Tibial nerve (tissue), 4 donors: ENCODE measurements at regions not wholly inside any gene's neighbourhood (a gene's known extent, or its start where the extent isn't known, plus 50 kb on each side); places are given as distances from the start of the nearest gene placed in this dataset.
A peak's percentile ranks its signal among the peaks of the same experiment; 100 is the strongest.
"Not testable (repeated sequence)": the region's sequence is repeated elsewhere in the genome, so short reads cannot be mapped to it uniquely, and the experiment has no call there.

Experiments
- DNase-seq, 2 donors: peaks; one replicate each; pipeline ENCODE4 v3.0.0-alpha.2; 2019; ENCODE audit warnings: low spot score in 2 of 2
- H3K27ac ChIP-seq, 4 donors: fragments of 200-600 bp; sonication (generic) in 3 of 4; one replicate each; pipeline ENCODE4 v1.5.1; 2017 to 2019; ENCODE audit warnings: mild to moderate bottlenecking in 1 of 4
- H3K27me3 ChIP-seq, 2 donors: fragments of 200-600 bp; sonication (generic) in 1 of 2; one replicate each; pipeline versions ENCODE4 v1.5.1 to v1.6.0; 2017 to 2019
- H3K36me3 ChIP-seq, 3 donors: fragments of 200-600 bp; sonication (generic); one replicate each; pipeline ENCODE4 v1.5.1; 2018 to 2019
- H3K4me1 ChIP-seq, 4 donors: fragments of 200-600 bp; sonication (generic) in 3 of 4; one replicate each; pipeline ENCODE4 v1.5.1; 2017 to 2019
- H3K4me3 ChIP-seq, 4 donors: fragments of 200-600 bp; sonication (generic) in 3 of 4; one replicate each; pipeline ENCODE4 v1.5.1; 2017 to 2019; ENCODE audit warnings: mild to moderate bottlenecking in 1 of 4, moderate library complexity in 1 of 4
- H3K9me3 ChIP-seq, 4 donors: fragments of 200-600 bp; sonication (generic) in 3 of 4; one replicate each; pipeline ENCODE4 v1.5.1; 2017 to 2019
- POLR2A ChIP-seq, 2 donors: fragments of 450-650 bp; IDR thresholded peaks; one replicate each; pipeline ENCODE4 v1.6.1; 2017; ENCODE audit warnings: antibody characterized with exemption in 2 of 2, mild to moderate bottlenecking in 2 of 2, moderate library complexity in 2 of 2
- WGBS, 2 donors: methylation state at CpG; one replicate each; pipeline ENCODE4 v1.1.5; 2018; 5-methylcytosine and 5-hydroxymethylcytosine counted together

DNA sequence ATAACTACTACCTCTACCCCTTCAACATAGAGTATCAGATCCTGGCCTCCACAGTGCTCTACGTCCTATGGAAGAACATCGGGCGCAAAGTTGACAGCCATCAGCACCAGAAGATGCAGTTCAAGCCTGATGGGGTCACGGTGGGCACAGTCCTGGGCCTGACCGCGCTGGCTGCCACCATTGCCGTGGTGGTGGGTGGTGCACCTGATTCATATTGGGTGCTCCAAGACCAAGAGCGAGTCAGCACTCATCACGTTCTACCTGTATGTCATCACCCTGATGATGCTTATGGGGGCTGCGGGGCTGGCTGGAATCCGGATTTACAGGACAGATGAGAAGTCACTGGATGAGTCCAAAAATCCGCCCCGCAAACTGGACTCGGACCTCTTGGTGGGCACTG is 846.4 kb downstream of the RPIA start:
- DNase-seq, H3K36me3 ChIP-seq, H3K9me3 ChIP-seq, H3K4me1 ChIP-seq, H3K27ac ChIP-seq, H3K4me3 ChIP-seq, H3K27me3 ChIP-seq: not testable (repeated sequence)
- no CpG with 5 or more reads among the region's 14 CpGs for WGBS, 2 donors

DNA sequence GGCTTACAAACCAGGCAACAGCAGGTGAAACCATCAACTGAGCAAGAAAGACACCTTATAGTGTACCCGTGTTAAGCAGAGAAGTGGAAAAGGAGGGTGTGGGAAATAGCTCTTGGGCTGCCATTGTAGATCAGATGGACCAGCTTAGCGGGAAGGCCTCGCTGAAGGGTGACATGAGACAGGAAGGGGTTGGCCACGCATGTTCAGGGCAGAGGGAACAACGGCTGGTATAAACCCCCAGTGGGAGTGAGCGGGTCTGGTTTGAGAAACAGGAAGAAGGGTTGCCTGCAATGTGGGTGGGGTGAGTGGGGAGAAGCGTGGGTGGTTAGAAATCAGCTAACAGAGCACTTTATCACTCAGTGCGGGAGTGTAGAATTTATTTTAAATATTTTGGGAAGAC is 852.6 kb downstream of the RPIA start:
- not testable (repeated sequence) for H3K4me3 ChIP-seq, H3K36me3 ChIP-seq, H3K27ac ChIP-seq, H3K9me3 ChIP-seq, DNase-seq, H3K27me3 ChIP-seq, H3K4me1 ChIP-seq
- 71 to 89% methylated on average over 6 of the region's 8 CpGs for WGBS, 2 donors

DNA sequence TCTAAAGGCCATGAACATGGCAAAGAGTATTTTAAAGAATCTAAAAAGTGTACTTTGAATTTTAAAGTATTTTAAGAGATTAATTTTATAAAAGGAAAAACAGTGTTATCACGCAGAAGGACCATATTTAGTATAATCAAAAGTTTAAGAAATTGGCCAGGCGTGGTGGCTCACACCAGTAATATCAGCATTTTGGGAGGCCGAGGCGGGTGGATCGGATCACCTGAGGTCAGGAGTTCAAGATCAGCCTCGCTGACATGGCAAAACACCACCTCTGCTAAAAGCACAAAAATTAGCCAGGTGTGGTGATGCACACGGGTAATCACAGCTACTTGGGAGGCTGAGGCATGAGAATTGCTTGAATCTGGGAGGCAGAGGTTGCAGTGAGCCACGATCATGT is 887.7 kb downstream of the RPIA start:
- DNase-seq, H3K4me1 ChIP-seq, H3K27ac ChIP-seq, H3K9me3 ChIP-seq, H3K27me3 ChIP-seq, H3K36me3 ChIP-seq, H3K4me3 ChIP-seq: not testable (repeated sequence)
- 78% methylated on average over 1 of the region's 8 CpGs; no CpG with 5 or more reads in 1 of the 2 donors for WGBS, 2 donors

- not testable (repeated sequence) for H3K27ac ChIP-seq, H3K4me1 ChIP-seq, DNase-seq, H3K27me3 ChIP-seq, H3K36me3 ChIP-seq, H3K9me3 ChIP-seq, H3K4me3 ChIP-seq
- no CpG with 5 or more reads among the region's 17 CpGs for WGBS, 2 donors
Observed at GRCh38 chr2:89582816-89583215, 891.3 kb downstream of the RPIA start.

DNA sequence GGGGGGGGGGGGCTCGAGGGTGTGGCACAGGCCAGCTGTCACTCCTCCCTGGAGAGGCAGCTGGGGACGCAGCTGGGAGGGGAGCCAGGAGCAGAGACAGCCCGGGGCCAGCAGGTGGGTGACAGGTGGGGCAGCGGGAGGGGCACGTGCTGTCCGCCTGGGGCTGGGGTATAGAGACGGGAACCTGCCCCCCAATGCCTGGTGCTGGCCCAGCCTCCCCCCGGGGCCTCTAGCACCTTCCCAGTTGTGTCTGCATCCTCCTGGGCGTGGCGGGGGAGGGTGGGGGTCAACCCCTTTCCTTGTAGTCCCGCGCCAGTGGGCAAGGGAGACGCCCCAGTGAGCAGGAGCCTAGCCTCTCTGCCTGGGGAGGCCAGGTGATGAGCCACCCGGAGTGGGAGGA is 892.6 kb downstream of the RPIA start:
- not testable (repeated sequence) for H3K27me3 ChIP-seq, H3K9me3 ChIP-seq, H3K4me1 ChIP-seq, H3K27ac ChIP-seq, H3K36me3 ChIP-seq, DNase-seq
- H3K4me3 ChIP-seq: peak overlapping the region in 1 of 4 donors; percentile 15
- WGBS, 2 donors: 90% methylated on average over 2 of the region's 14 CpGs; no CpG with 5 or more reads in 1 of the 2 donors

DNA sequence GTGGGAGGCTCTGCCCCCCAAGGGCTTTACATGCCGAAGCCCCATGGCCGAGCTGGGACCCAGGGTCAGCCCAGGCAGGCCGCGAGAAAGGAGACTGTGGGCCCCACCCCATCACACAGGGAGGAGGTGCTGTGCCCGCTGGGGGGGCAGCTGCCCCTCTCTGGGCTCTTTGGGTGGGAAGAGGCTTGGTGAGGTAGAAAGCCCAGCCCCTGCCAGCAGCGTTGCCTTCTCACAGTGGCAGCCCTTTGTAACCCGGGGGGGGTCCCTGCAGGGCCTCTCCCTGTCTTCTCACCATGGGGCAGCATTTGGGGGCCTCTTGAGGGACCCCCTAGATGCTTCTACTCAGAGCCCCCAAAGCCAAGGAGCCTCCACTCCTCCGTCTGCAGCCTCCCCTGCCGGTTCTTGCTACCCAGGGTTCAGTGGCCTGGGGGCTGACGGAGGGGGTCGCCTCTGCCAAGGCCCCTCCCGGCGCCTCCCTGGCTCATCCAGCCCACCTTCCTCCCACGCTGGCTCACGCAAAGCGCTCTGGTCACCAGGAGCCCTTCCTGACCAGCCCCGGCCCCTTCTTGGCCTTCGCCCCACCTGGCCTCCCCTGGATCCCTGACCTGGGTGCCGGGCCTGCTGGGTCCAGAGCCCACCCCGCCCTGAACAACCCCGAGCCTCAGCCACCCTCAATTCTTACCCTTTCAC is 893.5 kb downstream of the RPIA start:
- no CpG with 5 or more reads among the region's 21 CpGs for WGBS, 2 donors
- H3K27ac ChIP-seq, H3K4me1 ChIP-seq, H3K36me3 ChIP-seq, H3K27me3 ChIP-seq, DNase-seq, H3K9me3 ChIP-seq: not testable (repeated sequence)
- peak overlapping the region in 3 of 4 donors; percentile 25 to 53 (median 40) for H3K4me3 ChIP-seq

DNA sequence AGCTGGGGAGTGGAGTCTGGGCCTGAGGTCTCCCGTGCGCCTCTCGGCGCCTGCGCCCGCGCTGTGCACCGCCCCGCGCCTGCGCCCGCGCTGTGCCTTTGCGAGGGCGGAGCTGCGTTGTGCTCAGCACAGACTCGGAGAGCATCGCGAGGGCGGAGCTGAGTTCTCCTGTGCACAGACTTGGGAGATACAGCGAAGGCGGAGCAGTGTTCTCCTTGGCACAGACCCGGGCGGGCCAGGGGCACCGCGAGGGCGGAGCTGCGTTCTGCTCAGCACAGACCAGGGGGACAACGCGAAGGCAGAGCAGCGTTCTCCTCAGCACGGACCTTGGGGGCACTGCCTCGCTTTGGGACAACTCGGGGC is 894.1 kb downstream of the RPIA start:
- peak in 1 of 2 donors; percentile 40 for DNase-seq
- H3K4me3 ChIP-seq: peak overlapping the region in 3 of 4 donors; percentile 25 to 53 (median 40)
- 18 to 44% methylated on average over 13 to 27 of the region's 34 CpGs for WGBS, 2 donors
- not testable (repeated sequence) for H3K27me3 ChIP-seq, H3K36me3 ChIP-seq, H3K4me1 ChIP-seq, H3K27ac ChIP-seq, H3K9me3 ChIP-seq
- TF ChIP-seq POLR2A (IDR thresholded peaks at IDR 0.05): peak in 1 of 2 donors; percentile 45

GRCh38 chr2:89599843-89600242 is 908.4 kb downstream of the RPIA start:
- WGBS, 2 donors: 54 to 82% methylated on average over 3 of the region's 4 CpGs
- not testable (repeated sequence) for H3K4me3 ChIP-seq, H3K36me3 ChIP-seq, DNase-seq, H3K27me3 ChIP-seq, H3K4me1 ChIP-seq, H3K27ac ChIP-seq, H3K9me3 ChIP-seq

GRCh38 chr2:89606514-89606913 is 915.0 kb downstream of the RPIA start:
- not testable (repeated sequence) for H3K27me3 ChIP-seq, H3K27ac ChIP-seq, H3K4me3 ChIP-seq, H3K4me1 ChIP-seq, DNase-seq, H3K36me3 ChIP-seq, H3K9me3 ChIP-seq
- WGBS, 2 donors: 42 to 56% methylated on average over 2 of the region's 2 CpGs

DNA sequence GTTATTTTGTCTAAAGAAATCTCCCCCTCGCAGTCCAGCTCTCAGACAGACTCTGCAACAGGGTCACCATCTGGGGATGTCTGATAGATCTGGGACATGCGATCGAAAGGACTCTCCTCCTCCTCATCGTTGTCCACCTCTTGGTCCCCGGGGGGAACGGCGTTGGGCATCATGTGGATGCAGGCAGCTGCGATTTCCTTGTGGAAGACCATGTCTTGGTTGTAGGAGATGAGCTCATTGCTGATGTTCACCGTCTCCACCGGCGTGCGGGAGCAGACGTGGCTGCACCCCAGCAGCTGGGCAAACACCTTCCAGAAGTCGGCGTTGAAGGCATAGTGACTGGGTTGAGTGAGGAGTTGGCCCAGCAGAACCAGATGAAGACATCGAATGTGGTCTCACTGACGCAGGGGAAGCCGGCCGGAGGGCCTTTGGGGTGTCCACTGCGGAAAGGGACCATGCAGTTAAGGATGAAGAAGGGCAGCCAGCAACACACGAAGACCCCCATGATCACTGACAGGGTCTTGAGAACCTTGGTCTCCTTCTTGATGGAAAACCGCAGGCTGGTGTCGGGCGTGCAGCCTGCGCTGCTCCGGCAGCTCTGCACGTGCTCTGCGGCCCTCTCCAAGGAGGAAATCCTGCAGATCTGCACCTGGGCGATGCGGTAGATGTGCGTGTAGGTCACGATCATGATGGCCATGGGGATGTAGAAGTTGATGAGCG is 918.9 kb downstream of the RPIA start:
- not testable (repeated sequence) for H3K9me3 ChIP-seq, H3K27me3 ChIP-seq, H3K27ac ChIP-seq, H3K36me3 ChIP-seq, DNase-seq, H3K4me3 ChIP-seq, H3K4me1 ChIP-seq
- 92 to 93% methylated on average over 33 of the region's 33 CpGs for WGBS, 2 donors

GRCh38 chr2:89610927-89611515 is 919.5 kb downstream of the RPIA start:
- DNase-seq, H3K4me1 ChIP-seq, H3K4me3 ChIP-seq, H3K27me3 ChIP-seq, H3K36me3 ChIP-seq, H3K9me3 ChIP-seq, H3K27ac ChIP-seq: not testable (repeated sequence)
- 82 to 85% methylated on average over 33 to 35 of the region's 37 CpGs for WGBS, 2 donors

- H3K9me3 ChIP-seq, H3K36me3 ChIP-seq, H3K4me1 ChIP-seq, DNase-seq, H3K27ac ChIP-seq, H3K27me3 ChIP-seq: not testable (repeated sequence)
- H3K4me3 ChIP-seq: peak overlapping the region in 1 of 4 donors; percentile 17
- WGBS, 2 donors: 11 to 45% methylated on average over 16 to 33 of the region's 42 CpGs
Observed at GRCh38 chr2:89611710-89612109, 920.2 kb downstream of the RPIA start.

DNA sequence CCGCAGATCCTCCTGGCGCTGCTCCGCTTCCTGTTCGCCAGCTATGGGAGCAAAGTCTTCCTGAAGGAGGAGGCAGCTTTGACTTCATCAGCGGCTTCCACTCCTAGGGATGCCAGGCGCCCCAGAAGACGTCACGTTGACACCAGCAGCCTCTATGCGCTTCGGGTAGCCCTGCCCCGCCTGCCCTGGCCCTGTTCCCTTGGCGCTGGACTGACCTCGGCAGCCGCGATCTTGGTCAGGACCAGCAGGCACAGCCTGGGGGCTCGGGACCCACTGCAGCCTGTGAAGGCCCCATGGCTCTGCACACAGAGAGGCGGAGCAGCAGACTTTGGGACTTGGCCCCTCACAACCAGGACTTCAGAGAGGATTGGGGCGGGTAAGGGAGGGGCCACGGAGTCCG is 957.8 kb downstream of the RPIA start:
- not testable (repeated sequence) for H3K9me3 ChIP-seq, H3K27me3 ChIP-seq, H3K36me3 ChIP-seq, DNase-seq, H3K4me3 ChIP-seq, H3K27ac ChIP-seq, H3K4me1 ChIP-seq
- 67 to 89% methylated on average over 3 of the region's 20 CpGs for WGBS, 2 donors

DNA sequence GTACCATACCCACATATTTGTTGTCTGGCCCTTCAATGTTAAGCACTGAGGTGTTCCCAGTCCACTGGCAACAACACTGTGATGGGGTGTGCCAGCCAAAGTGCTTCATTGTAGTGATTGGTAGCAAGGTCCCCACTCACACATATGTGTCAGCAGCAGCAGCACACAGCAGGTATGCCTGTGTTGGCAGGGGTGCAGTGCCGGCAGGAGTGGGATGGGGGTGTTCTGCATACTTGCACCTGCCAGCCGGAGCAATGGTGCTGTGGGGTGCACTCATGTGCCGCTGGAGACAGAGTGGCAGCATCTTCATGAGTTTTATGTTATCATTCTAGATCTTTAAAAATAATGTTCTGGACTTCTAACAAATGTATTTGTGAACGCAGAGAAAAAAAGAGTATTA is 987.8 kb downstream of the RPIA start:
- not testable (repeated sequence) for H3K4me3 ChIP-seq, DNase-seq, H3K9me3 ChIP-seq, H3K27ac ChIP-seq, H3K36me3 ChIP-seq, H3K27me3 ChIP-seq, H3K4me1 ChIP-seq
- 91% methylated on average over 4 of the region's 4 CpGs for WGBS, 2 donors
